Osteocyte (in vitro differentiated cells): ENCODE measurements at regions not wholly inside any gene's neighbourhood (a gene's known extent, or its start where the extent isn't known, plus 50 kb on each side); places are given as distances from the start of the nearest gene placed in this dataset.

Experiments
- DNase-seq: peaks from one replicate; pipeline ENCODE4 v3.0.0; 2021; ENCODE audit warnings: mixed read lengths; ENCODE audit not compliant: unreplicated experiment; ENCODE audit errors: extremely low spot score
- H3K27ac Mint-ChIP-seq: one replicate; pipeline ENCODE4 v1.8.0; 2021; ENCODE audit warnings: mild to moderate bottlenecking, mixed read lengths; ENCODE audit not compliant: unreplicated experiment
- H3K27me3 Mint-ChIP-seq: one replicate; pipeline ENCODE4 v1.8.0; 2021; ENCODE audit warnings: mixed read lengths; ENCODE audit not compliant: unreplicated experiment
- H3K36me3 Mint-ChIP-seq: one replicate; pipeline ENCODE4 v1.8.0; 2021; ENCODE audit warnings: mixed read lengths; ENCODE audit not compliant: unreplicated experiment
- H3K4me1 Mint-ChIP-seq: one replicate; pipeline ENCODE4 v1.8.0; 2021; ENCODE audit warnings: mixed read lengths; ENCODE audit not compliant: unreplicated experiment
- H3K4me3 Mint-ChIP-seq: one replicate; pipeline ENCODE4 v1.8.0; 2021; ENCODE audit warnings: mild to moderate bottlenecking, moderate library complexity, mixed read lengths; ENCODE audit not compliant: unreplicated experiment
- H3K9me3 Mint-ChIP-seq: one replicate; pipeline ENCODE4 v1.8.0; 2021; ENCODE audit warnings: mixed read lengths; ENCODE audit not compliant: unreplicated experiment
- TF ChIP-seq, protein P1 (sequence below): fragments of 200-600 bp; sonication (generic); IDR thresholded peaks from 2 replicates; pipeline ENCODE4 v1.5.0; 2021; ENCODE audit warnings: antibody characterized with exemption, mild to moderate bottlenecking, moderate library complexity

DNA sequence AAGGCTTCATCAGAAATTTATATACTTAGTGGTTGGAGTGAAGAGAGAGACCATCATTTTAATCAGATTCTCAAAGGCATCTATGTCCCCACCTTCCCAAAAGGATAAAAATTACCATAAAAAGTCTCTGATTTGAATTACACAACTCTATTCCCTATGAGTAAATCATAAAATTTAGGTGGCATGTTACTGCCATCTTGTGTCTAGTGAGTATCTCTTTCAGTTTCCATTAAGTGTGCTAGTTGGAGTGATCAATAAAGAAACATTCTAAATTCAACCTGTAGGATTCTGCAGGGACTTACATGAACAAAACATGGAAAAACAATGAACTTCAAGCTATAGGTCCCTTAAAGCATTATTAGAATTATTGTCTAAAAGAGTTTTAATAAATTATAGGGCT is 655.4 kb downstream of the LTN1 start:
- Mint-ChIP-seq H3K4me1 (peaks cover 22% of the 10 kb centered on the region), H3K36me3 (no peaks in the 10 kb centered on the region), H3K27ac (peak overlapping the region; percentile 72), H3K4me3 (no peak overlapping the region), H3K27me3 (no peaks in the 10 kb centered on the region), H3K9me3 (no peaks in the 10 kb centered on the region)
- TF ChIP-seq, protein P1, sequence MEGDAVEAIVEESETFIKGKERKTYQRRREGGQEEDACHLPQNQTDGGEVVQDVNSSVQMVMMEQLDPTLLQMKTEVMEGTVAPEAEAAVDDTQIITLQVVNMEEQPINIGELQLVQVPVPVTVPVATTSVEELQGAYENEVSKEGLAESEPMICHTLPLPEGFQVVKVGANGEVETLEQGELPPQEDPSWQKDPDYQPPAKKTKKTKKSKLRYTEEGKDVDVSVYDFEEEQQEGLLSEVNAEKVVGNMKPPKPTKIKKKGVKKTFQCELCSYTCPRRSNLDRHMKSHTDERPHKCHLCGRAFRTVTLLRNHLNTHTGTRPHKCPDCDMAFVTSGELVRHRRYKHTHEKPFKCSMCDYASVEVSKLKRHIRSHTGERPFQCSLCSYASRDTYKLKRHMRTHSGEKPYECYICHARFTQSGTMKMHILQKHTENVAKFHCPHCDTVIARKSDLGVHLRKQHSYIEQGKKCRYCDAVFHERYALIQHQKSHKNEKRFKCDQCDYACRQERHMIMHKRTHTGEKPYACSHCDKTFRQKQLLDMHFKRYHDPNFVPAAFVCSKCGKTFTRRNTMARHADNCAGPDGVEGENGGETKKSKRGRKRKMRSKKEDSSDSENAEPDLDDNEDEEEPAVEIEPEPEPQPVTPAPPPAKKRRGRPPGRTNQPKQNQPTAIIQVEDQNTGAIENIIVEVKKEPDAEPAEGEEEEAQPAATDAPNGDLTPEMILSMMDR, result peak; percentile 63
- no peak for DNase-seq

DNA sequence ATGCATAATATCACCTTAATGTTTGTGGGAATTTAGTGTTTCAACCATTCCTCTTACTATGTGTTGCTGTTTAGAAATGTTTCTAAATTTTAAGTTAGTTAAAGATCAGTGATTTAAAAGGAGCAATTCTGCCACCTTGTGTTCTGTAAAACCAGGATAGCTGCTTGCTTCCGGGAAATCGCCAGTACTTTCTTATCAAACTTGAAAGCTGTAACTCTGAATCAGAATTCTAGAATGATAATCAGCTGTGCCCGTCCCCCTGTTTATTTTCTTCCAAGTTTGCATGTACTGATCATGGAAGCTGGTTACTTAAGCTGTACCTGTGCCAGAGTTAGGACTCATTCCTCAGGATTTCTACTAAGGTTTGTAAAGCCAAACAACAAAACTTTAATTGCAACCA is 656.4 kb downstream of the LTN1 start:
- Mint-ChIP-seq H3K9me3 (no peaks in the 10 kb centered on the region), H3K4me3 (no peak overlapping the region), H3K36me3 (no peaks in the 10 kb centered on the region), H3K27ac (peak overlapping the region; percentile 6), H3K27me3 (no peaks in the 10 kb centered on the region), H3K4me1 (peaks cover 17% of the 10 kb centered on the region)
- DNase-seq, result no peak
- TF ChIP-seq, protein P1, result peak; percentile 81

DNA sequence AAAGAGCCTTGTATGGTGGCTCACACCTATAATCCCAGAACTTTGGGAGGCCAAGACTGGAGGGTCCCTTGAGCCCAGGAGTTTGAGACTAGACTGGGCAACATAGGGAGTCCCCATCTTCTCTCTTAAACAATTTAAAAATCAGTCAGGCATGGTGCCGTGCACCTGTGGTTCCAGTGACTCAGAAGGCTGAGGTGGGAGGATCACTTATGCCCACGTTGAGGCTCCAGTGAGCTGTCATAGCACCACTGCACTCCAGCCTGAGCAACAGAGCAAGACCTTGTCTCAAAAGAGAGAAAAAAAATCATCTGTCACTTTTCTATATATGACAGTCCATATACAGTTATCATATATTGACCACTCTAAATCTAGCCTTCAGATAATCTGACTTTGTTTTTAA is 658.3 kb downstream of the LTN1 start:
- no peaks in the 10 kb centered on the region for H3K36me3 Mint-ChIP-seq
- TF ChIP-seq, protein P1, result no peak
- no peak overlapping the region for H3K4me3 Mint-ChIP-seq
- no peak for DNase-seq
- peaks cover 4% of the 10 kb centered on the region for H3K9me3 Mint-ChIP-seq
- no peaks in the 10 kb centered on the region for H3K27me3 Mint-ChIP-seq
- no peak overlapping the region for H3K27ac Mint-ChIP-seq
- H3K4me1 Mint-ChIP-seq, result peaks cover 17% of the 10 kb centered on the region

DNA sequence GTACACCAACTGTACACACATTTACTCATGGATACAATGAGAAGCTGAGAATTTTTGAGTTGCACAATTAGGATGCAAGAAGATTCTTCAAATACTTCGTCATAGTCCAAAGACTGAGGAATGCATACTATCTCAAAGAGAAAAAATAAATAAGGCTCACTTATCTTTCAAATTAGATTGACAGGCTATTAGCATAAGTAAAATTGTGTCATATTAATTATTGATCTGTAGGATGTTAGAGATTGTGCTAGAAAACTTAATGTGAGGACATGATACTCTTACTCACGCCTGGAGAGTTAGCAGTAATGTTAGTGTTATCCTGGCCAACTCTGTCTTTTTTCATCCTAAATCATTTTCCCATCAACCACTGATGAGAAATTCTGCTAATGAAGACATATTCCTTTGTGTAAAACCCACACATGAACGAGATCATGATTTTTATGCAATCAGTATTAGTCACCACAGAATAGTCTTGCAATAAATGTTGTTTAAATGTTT is 659.0 kb downstream of the LTN1 start:
- Mint-ChIP-seq H3K27ac (no peak overlapping the region), H3K4me3 (no peak overlapping the region), H3K4me1 (peaks cover 12% of the 10 kb centered on the region), H3K9me3 (peaks cover 6% of the 10 kb centered on the region), H3K36me3 (no peaks in the 10 kb centered on the region), H3K27me3 (no peaks in the 10 kb centered on the region)
- no peak for DNase-seq
- TF ChIP-seq, protein P1, result no peak

DNA sequence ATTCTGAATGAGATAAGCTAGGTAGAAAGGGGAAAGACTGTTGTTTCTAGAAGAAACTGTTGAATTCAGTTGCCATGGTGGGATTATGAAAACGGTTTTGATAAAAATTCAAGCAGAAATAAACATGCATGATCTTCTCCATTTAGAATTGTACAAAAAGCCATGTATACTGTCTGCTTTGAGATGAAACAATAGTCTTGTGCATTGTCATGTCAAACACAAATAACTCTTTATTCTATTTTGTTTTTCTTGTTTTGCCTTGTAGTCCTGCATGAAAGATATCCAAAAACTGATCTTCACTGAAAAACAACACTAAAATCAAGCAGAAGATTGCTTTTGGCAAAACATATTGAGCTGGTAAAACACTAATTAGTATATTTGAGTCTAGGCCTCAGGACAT is 659.9 kb downstream of the LTN1 start:
- DNase-seq, result no peak
- H3K27ac Mint-ChIP-seq, result no peak overlapping the region
- H3K36me3 Mint-ChIP-seq, result no peaks in the 10 kb centered on the region
- peaks cover 12% of the 10 kb centered on the region for H3K4me1 Mint-ChIP-seq
- TF ChIP-seq, protein P1, result no peak
- no peak overlapping the region for H3K4me3 Mint-ChIP-seq
- no peaks in the 10 kb centered on the region for H3K27me3 Mint-ChIP-seq
- H3K9me3 Mint-ChIP-seq, result peaks cover 8% of the 10 kb centered on the region
